ENCODE measurements at regions not wholly inside any gene's neighbourhood (a gene's known extent, or its start where the extent isn't known, plus 50 kb on each side); places are given as distances from the start of the nearest gene placed in this dataset.

GRCh38 chr12:102535306-102535705 lies 54.9 kb upstream of the IGF1 start:
- Histone ChIP-seq H3K36me3 (ENCODE audit: control insufficient read depth in 2 of 2, insufficient read depth in 1 of 2, low read length in 2 of 2) (no peaks in the 10 kb centered on the region), H3K27ac (ENCODE audit: extremely low read depth, low read depth, low read length) (no peak overlapping the region), H3K4me1 (ENCODE audit: control insufficient read depth, insufficient read depth, low read length) (no peaks in the 10 kb centered on the region), H3K9me3 (ENCODE audit: control insufficient read depth, insufficient read depth, low read depth, low read length) (no peaks in the 10 kb centered on the region), H3K4me3 (ENCODE audit: low read depth, low read length) (no peak overlapping the region)
- ChIA-PET CTCF (no interaction called here), POLR2A (no interaction called here)
- TF ChIP-seq ZNF585B (tag by site-specific recombination; IDR thresholded peaks at IDR 0.05), result no peak
- TF ChIP-seq ZNF394 (tag by site-specific recombination; IDR thresholded peaks at IDR 0.05; ENCODE audit: borderline replicate concordance), result no peak
- no peak for TF ChIP-seq ZSCAN30 (tag by site-specific recombination; IDR thresholded peaks at IDR 0.05)
- TF ChIP-seq ZNF18 (tag by site-specific recombination; IDR thresholded peaks at IDR 0.05), result no peak
- no peak for TF ChIP-seq REST (tag by site-specific recombination; IDR thresholded peaks at IDR 0.05)
- TF ChIP-seq TSHZ1 (tag by site-specific recombination; IDR thresholded peaks at IDR 0.05; ENCODE audit: borderline replicate concordance), result no peak
- TF ChIP-seq ZNF76 (tag by site-specific recombination; IDR thresholded peaks at IDR 0.05; ENCODE audit: borderline replicate concordance, low read depth), result no peak
- no peak for TF ChIP-seq SCRT2 (tag by site-specific recombination; IDR thresholded peaks at IDR 0.05)
- no peak for TF ChIP-seq ZFP37 (tag by site-specific recombination; IDR thresholded peaks at IDR 0.05)
- no peak for TF ChIP-seq ZNF777 (tag by site-specific recombination; IDR thresholded peaks at IDR 0.05; ENCODE audit: borderline replicate concordance)
- TF ChIP-seq EGR2 (tag by site-specific recombination; IDR thresholded peaks at IDR 0.05; ENCODE audit: low read depth), result no peak
- no peak for TF ChIP-seq ZNF639 (tag by site-specific recombination; IDR thresholded peaks at IDR 0.05)
- no peak for TF ChIP-seq ZNF404 (tag by site-specific recombination; IDR thresholded peaks at IDR 0.05)
- no peak for TF ChIP-seq ZNF624 (tag by site-specific recombination; IDR thresholded peaks at IDR 0.05)
- TF ChIP-seq ZNF302 (tag by site-specific recombination; IDR thresholded peaks at IDR 0.05; ENCODE audit: low read depth), result no peak
- no peak for TF ChIP-seq YY1 (tag by site-specific recombination; IDR thresholded peaks at IDR 0.05)
- TF ChIP-seq ZBTB1 (tag by site-specific recombination; IDR thresholded peaks at IDR 0.05), result no peak
- TF ChIP-seq ZNF350 (tag by site-specific recombination; IDR thresholded peaks at IDR 0.05), result no peak
- no peak for TF ChIP-seq HIC1 (tag by site-specific recombination; IDR thresholded peaks at IDR 0.05)
